GM19023 (cell line): ENCODE measurements at regions not wholly inside any gene's neighbourhood (a gene's known extent, or its start where the extent isn't known, plus 50 kb on each side); places are given as distances from the start of the nearest gene placed in this dataset.

Experiments used
- ATAC-seq: cut with Tn5 transposase; IDR thresholded peaks from one replicate; pipeline ENCODE4 v1.9.1; 2021; ENCODE audit warnings: mild to moderate bottlenecking, moderate library complexity; ENCODE audit not compliant: unreplicated experiment

DNA sequence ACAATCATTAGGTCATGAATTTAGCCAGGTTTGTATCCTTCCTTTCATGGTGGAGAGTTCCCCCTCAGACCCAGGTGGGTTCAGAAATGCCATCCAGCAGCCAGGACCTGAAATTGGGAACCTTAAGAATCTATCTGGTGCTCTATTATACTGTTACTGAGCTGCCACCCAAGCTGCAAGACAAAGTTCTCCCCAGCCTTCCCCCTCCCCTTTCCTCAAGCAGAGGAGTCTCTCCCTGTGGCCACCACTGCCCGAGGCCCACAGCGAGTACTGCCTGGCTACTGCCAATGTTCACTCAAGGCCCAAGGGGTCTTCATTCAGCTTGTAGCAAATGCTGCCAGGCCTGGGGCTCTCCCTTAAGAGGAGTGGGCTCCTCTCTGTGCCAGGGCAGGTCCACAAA is 133.8 kb downstream of the TMEM38B start:
- ATAC-seq = no peak

DNA sequence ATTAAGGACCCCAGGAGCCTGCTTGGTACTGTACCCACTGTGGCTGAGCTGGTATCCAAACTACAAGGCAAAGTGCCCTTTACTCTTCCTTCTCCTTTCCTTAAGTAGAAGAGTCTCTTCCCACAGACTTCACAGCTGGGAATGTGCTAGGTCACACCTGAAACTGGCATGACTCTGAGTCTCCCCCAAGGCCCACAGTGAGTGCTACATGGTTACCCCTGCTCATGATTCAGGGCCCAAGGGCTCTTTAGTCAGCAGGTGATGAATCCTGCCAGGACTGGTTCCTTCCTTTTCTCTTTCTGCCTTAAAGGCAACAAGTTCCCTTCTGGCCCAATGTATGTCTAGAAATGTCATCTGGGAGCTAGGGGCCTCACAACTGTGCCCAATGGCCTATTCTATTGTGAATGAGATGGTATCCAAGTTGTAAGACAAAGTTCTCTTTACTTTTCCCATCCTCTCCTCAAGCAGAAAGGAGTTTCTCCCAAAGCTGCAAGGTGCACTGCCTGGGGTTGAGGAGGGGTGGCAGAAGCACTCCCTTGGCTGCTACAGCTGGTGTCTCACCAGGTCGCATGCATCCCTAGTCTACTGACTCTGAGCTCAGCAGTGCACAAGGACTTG is 134.4 kb downstream of the TMEM38B start:
- no peak for ATAC-seq

DNA sequence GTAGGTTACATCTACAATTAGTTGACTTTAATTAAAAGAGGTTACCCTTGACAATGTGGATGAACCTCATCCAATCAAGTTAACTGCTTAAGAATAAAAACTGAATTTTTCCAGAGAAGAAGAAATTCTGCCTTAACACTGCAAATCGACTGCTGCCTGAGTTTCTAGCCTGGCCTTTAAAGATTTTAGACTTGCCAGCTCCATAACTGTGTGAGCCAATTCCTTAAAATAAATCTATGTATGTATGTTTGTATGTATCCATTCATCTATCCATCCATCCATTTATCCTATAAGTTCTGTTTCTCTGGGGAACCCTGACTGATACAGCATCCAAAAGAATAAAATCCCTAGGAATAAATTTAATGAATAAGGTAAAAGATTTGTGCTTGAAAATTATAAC is 136.1 kb downstream of the TMEM38B start:
- no peak for ATAC-seq

DNA sequence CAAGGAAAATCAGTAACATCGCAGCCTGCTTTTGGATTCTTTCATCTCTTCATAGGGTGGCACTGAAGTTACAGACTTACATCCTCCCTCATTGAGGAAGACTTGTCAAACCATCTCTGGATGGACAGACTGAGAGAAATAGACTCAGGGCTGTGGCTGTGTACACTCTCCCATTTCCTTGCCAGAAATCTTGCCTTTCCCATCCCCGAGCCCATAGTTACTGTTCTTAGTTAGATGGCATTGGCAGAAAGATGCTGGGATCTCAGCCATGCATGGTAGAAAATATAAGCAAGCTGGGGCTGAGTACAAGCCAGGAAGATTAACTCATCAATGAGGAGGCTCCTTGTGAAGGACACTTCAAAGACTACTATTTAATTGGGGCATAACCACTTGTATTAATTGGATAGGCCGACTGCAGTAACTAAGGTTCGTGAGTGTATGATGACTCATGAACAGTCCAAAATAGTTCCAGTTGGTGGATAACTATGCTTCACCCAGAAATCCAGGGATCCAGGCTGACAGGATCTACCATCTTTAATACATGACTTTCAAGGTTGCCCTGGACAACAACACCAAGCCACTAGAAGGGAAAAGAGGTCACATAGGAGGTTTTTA is 137.9 kb downstream of the TMEM38B start:
- ATAC-seq = no peak

DNA sequence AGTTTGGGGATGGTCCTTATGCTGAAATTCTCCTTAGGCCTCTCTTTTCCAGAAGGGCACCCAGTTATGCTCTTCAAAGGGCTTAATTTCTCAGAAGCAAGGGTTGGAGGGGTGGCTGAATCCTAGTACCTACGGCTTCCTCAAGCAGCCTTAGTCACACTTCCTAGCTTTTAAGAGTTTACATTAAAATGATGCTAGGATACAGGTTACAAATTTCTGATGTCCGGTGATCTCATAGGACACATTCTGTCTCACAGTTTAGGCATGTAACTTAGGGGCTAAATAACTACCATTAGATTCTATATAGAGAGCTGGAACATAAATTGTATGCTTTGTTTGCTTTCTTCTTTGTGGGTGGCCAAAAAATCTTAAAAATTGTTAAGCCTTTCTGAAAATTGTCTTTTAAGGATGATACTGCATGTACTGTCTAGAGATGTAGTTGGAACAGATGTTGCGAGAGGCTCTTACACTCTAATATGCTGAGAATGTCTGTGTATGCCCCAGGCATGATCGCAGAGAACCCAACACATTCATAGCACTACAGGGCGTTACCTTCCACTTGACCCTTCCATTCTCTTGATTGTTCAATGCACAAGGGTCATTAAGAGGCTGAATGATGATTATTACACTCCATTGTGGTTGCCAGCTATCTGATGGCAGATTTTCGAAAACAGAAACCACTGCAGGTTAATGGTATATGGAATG is 139.1 kb downstream of the TMEM38B start:
- no peak for ATAC-seq

DNA sequence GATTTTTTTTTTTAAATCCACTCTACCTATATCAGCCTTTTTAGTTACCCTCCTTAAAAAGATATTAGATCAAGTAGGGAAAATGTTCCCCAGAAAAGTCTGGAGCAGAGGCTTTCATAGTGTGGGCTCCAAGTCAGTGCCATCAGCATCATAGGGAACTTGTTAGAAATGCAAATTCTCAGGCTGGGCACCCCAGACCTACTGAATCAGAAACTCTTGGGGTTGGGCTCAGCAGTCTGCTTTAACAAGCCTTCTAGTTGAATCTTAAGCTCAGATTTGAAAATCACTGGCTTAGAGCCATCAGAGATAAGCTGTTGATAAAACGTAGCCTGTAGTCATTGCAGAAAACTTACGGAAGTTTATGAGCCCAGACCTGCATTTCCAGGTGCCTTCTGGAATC is 140.1 kb downstream of the TMEM38B start:
- no peak for ATAC-seq

DNA sequence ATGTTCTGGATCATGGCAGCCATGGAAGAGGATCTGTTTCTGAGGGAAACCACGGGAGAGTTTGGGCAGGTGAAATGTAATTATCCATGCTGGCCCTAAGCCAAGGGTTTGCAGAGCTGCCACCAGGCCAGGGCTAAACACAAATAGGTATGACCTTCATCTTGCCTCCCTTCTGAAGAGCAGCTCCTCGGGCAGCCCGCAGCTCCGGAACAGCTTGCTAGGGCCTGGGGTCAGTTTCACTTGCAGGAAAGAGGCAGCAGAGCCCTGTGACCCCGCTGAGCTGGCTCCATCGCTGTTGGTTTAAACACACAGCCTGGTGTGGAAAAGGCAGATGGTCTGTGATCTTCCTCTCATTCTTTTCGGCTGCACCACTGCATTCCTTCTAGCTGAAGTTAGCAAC is 141.4 kb downstream of the TMEM38B start:
- no peak for ATAC-seq

DNA sequence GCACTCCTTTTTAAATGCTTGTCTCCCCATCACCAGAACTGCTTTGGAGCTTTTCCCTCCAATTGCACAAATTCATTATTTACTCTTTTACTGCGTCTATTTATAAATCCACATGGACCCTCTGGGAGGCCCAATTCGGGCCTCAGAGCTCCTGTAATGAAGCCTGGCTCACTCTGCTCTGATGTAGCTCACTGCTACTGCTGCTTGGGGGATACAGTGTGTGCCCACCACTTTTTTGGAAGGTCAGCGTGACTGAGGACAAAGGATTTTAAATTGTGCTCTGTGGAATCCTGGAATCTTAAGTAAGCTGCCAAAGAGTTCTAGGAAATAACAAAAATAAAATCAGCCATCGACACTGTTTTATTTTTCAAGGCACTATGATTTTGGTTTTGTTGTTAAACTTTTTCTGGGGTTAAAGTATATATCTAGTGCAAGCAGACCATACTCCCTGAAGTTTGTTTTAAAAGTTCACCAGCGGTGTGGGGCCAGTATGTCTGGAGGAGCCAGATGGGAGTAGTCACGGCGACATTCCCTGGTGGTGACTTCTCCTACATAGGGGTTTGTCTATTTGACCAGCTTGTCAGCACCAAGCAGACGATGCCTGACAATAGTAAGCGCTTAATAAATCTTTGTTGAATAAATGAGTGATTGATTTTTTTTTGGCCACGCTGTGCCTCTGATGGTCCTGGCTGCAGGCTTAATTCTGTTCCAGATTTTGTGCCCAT is 142.8 kb downstream of the TMEM38B start:
- no peak for ATAC-seq

DNA sequence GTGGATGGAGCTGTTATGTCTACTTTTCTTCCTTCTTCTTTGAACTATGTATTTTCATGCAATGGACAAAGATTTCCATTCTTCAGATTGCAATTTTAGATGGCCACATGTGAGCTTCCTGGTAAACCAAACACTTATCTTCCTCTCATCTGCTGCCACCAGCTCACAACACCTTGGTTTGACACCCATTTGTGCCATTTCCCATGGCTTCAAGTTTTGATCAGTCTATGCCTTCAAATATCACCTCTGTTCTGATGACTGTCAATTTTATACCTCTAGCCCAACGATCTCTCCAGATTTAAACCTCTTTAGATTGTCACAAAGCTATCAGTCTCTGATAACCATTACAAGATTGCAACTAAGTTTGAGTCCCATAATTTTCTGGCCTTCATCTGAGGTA is 147.2 kb downstream of the TMEM38B start:
- no peak for ATAC-seq

DNA sequence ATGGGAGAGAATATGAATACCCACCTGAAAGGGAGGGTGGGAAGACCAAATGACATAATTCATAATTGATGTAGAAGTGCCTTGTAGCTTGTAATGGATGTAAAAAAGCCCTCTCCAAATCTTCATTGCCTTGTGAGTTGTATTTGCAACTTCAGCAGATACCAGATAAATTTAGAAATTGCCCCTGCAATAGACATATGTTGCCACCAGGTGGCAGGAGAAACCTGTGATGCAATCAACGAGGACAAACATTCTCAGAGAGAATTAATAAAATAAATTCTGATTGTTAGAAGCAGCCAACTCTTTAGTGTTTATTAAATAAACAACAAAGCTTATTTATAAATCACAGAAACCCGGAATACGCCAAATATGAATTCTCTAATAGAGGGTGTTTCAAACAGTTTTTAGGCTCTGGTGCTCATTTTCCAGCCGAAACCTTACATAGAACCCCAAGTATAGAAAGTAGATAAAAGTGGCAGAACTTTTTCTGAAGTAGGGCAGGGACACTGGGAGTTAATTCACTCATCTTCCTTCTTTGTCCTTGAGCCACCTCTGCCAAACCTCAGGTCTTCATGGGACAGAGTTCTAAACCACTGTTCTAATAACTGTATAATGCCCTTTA is 147.8 kb downstream of the TMEM38B start:
- ATAC-seq = no peak

DNA sequence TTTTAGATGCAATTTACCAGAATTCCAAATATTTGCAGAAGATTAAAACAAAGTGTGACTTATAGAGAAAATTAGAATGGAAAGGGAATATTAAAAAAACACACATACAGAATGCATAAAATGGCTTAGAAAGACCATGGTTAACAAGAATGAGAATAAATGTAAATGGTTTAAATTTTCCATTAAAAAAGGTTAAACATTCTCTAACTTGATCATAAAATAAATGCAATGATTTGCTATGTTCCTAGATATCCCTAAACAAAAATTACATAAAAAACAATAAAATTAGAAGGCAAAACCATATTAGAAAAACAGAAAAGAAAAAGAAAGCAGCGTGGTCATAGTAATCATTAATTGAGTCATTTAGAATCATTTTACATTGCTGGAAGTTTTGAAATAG is 152.5 kb downstream of the TMEM38B start:
- ATAC-seq = no peak

DNA sequence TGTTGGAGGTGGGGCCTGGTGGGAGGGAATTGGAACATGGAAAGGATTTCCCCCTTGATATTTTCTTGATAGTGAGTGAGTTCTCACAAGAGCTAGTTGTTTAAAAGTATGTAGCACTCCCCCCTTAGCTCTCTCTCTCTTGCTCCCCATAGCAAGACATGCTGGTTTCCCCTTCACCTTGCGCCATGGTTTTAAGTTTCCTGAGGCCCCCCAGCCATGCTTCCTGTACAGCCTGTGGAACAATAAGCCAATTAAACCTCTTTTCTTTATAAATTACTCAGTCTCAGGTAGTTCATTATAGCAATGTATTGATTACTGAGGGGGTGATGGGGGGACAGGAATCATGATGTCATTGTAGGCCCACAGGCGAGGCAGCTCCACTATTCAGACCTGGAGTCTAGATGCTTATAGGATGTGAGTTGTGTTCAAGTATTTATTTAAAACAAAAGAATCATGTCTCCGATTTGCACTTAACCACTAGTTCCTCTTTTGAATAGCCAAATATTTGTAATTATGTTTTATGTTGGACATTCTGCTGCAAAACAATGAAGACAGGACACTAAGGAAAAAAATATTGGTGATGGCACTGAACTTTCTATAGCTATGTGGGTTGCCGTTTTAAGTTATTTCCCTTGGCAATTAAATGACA is 156.6 kb downstream of the TMEM38B start:
- no peak for ATAC-seq

DNA sequence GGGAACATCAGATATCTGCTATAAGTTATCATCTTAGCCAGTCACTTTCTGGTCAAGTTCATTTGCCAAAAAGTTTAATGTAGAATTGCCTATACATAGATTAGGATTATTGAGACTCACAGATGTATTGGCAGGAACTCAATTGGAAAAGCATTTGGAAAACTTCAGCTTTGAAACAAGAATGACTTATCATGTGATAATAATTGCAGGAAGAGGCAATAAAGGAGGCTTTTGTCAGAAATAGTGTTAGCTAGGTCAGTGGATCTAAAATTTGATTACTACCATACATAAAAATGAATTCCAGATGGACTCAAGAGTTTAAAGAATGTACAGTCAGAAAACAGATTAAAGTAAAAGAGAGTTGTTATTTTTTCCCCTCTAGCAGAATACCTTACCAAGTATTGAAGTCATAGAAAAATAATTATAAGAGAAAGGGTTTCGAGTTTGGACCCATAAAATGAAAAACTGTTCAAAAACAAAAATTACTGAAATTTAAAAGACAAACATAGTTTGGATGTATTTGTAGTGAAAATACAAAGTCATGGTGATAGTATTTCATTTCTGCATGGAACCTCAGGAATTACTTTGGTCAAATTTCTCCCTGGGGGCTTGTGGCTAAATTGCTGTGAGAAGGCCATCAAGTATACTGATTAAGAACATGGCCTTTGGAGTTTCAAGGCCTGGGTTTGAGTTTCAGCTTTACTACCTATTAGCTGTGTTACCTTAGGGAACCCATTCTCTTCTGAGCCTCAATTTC is 159.9 kb downstream of the TMEM38B start:
- ATAC-seq = no peak

DNA sequence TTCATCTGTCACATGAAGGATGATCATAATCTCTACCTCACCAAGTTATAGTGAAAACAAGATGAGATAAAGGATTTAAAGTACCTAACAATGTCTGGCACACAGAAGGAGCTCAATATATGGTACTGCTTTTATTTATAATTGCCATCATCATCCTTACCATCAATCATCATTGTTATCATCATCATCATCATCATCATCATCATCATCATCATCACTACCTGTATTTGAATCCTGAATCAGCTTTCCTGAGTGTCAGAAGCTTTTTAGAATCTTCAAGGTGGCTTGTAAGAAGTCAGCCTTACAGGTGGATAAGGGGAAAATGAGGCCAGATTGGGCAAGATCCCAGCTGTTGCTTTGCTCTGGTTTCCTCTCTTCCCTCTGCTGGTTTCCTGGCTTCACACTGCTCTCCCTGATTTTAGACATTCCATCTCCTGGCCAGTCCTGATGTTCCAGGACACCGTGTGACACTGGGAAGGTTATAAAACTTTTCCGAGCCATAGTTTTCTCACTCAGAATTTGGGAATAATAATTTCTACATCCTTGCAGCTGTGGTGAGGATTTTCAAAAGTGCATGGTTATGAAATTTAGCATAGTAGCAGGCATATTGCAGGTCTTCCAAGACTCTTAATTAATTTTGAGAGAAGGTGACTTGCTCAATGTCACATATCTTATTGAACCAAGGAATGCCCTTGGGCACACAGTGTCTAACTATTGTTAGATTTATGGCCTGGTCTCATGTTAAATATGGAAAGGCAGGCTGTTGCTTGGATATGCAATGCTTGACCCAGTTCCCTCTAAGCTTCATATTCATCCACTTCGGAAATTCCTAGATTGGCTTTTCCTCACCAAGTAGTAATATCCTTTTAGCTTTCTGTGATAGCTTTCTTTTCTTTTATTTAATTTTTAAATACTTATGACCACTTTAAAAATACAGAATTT is 160.7 kb downstream of the TMEM38B start:
- no peak for ATAC-seq

DNA sequence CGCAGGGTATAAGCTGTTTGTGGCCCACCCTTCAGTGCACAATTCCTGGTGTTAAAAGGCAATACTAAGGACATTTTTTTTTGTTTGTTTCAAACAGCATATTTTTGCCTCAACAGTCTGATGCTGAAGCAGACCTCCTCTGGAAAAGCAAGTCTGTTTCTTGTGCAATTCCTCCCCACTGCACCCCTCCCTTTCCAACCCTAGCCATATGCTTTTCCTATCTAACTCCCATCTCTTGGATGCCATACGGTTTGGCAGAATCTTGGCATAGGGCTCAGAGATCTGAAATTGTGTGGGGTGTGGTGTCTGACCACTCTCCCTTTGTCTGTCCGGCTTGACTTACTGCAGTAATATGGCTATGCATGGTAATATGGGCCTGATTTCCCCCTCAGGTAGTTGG is 161.6 kb downstream of the TMEM38B start:
- no peak for ATAC-seq

DNA sequence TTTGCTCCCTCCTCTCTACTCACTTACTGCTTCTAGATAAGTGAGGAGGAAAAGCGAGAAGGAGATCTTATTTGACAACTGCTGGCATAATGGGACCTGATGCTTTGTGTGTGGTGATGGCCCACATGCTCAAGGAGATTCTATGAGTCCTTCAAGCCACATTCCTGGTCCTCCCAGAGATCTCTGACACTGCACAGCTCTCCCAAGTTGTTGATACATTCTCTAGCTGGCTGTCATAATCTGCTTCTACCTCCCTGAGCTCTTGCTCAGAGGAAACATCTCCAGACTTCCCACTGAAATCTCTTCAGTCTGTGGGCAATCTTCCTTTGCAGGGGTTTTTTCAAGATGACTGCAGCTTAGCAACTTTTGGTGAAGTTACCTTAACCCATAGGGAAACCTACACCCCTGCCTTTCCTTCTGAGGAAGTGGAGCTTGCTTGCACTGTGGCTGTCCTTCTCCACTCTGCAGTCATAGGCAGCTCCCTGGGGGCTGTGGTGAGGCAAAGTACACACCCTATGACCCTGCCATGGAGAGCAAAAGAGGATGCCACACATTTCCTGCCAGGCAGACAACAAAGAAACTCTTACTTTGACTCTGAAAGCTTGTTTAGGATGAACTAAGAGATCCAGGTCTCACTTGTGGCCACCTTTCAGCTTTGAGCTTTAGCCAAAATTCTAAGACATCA is 163.8 kb downstream of the TMEM38B start:
- no peak for ATAC-seq

DNA sequence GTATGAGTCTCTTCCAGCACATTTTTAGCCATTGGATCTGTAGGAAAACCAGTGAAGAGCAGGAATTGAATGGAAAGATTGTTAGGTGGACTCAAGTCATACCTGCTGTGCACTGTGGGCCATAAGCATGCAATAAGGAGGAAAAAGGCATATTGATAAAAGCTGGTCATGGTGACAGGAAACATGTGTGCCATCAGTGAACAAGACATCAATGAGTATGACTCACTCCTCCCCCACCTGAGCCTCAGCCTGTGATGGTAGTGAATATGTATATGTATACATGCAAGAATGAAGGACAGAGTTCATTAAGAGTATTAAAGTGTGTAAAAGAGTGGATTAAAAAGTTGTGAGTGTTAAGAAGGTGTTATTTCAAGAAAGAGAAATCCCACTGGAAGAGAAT is 164.5 kb downstream of the TMEM38B start:
- ATAC-seq = no peak

DNA sequence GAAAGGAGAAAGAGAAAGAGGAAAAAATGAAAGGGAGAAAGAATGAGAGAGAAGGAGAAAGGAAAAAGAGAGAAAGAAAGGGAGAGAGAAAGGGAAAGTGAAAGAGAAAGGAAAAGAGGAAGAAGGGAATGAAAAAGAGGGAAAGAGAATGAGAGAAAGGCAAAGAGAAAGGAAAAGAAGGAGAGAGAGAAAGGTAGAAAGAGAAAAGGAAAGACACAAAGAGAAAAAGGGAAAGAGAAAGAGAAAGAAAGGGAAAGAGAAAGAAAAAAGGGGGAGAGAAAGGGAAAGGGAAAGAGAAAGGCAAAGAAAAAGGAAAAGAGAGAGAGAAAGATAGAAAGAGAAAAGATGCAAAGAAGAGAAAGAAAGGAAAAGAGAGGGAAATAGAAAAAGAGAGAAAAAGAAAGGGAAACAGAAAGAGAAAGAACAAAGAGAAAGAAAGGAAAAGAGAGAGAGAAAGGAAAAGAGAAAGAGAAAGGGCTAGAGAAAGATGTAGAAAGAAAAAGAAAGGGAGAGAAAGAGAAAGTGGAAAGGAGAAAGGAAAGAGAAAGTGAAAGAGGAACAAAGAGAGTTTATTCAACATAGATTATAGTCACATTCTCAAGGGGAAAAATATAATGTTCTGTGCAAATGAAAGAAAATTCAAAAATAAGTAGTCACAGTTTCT is 165.2 kb downstream of the TMEM38B start:
- no peak for ATAC-seq
